ENCODE measurements at regions not wholly inside any gene's neighbourhood (a gene's known extent, or its start where the extent isn't known, plus 50 kb on each side); places are given as distances from the start of the nearest gene placed in this dataset.

DNA sequence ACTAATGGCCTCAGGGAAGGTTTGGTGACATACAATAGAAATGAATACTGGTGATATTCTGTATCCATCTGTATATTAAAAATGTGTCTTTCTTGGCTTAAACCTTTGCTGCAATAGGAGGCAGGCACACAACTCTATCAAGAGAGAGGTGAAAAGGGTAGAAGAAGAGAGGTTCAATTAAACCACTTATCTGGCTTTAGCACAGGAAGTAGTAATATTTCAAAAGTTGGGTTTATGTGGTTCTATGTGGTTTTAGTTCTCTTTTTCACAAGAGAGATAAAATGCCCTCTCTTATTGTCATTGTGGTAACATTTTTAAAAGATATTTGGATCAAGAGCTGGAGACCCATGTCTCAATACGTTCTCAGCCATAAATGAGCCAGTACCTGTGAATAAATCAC lies 146.2 kb upstream of the FNDC3A start:
- H3K4me2 ChIP-seq (replicated peaks; ENCODE audit: extremely low read depth, low read length, poor library complexity, severe bottlenecking), result peak overlapping the region; percentile 38
- H3K36me3 ChIP-seq (replicated peaks in 1 of 2; ENCODE audit: control insufficient read depth in 1 of 2, insufficient read depth in 2 of 2, low read length in 2 of 2), result no peaks in the 10 kb centered on the region
- peaks cover 16 to 20% of the 10 kb centered on the region in 2 donors for H3K4me1 ChIP-seq (ENCODE audit: control insufficient read depth in 1 of 2, insufficient read depth in 2 of 2, low read length in 2 of 2)
- Mint-ChIP-seq H3K9me3 (peaks cover 19 to 47% (median 37%) of the 10 kb centered on the region in 7 donors), H3K36me3 (peaks cover 20% of the 10 kb centered on the region in 2 donors), H3K4me3 (peak overlapping the region in 1 of 2 donors; percentile 59), H3K27ac (peak overlapping the region in 5 of 7 donors; percentile 15 to 87 (median 74)), H3K27me3 (ENCODE audit: low read depth in 3 of 3) (peaks cover 6 to 22% (median 16%) of the 10 kb centered on the region in 3 donors), H3K4me1 (peaks cover 38% of the 10 kb centered on the region)
- peaks cover 10 to 13% of the 10 kb centered on the region in 2 donors for H3K27me3 ChIP-seq (ENCODE audit: control insufficient read depth in 2 of 2, insufficient read depth in 2 of 2, low read length in 2 of 2)
- TF ChIP-seq, protein P1, sequence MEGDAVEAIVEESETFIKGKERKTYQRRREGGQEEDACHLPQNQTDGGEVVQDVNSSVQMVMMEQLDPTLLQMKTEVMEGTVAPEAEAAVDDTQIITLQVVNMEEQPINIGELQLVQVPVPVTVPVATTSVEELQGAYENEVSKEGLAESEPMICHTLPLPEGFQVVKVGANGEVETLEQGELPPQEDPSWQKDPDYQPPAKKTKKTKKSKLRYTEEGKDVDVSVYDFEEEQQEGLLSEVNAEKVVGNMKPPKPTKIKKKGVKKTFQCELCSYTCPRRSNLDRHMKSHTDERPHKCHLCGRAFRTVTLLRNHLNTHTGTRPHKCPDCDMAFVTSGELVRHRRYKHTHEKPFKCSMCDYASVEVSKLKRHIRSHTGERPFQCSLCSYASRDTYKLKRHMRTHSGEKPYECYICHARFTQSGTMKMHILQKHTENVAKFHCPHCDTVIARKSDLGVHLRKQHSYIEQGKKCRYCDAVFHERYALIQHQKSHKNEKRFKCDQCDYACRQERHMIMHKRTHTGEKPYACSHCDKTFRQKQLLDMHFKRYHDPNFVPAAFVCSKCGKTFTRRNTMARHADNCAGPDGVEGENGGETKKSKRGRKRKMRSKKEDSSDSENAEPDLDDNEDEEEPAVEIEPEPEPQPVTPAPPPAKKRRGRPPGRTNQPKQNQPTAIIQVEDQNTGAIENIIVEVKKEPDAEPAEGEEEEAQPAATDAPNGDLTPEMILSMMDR (IDR thresholded peaks at IDR 0.05), result no peak
- H2AFZ ChIP-seq (ENCODE audit: insufficient read depth, low read depth, low read length, poor library complexity, severe bottlenecking), result peak overlapping the region; percentile 9
- H3K4me3 ChIP-seq (replicated peaks in 1 of 3; ENCODE audit: low read depth in 2 of 3, low read length in 3 of 3), result peak overlapping the region in 1 of 3 experiments; percentile 12
- H3K27ac ChIP-seq (ENCODE audit: low read depth in 1 of 2, low read length in 2 of 2), result no peak overlapping the region
- peaks cover 17 to 25% of the 10 kb centered on the region in 2 donors for H3K9me3 ChIP-seq (replicated peaks in 1 of 2; ENCODE audit: control insufficient read depth in 1 of 2, insufficient read depth in 1 of 2, low read length in 2 of 2)
- H3K9ac ChIP-seq (ENCODE audit: insufficient read depth, low read length, poor library complexity, severe bottlenecking), result no peak overlapping the region
- no peaks in the 10 kb centered on the region for H3K79me2 ChIP-seq (ENCODE audit: insufficient read depth, low read length)
- DNase-seq, result peak in 1 of 3 donors; percentile 50
- no peaks in the 10 kb centered on the region for H4K20me1 ChIP-seq (ENCODE audit: insufficient read depth, low read length)
- intact Hi-C loops (cut with micrococcal nuclease), result no loop called here
- no CpG with 5 or more reads among the region's 1 CpG for WGBS (ENCODE audit: insufficient coverage)

DNA sequence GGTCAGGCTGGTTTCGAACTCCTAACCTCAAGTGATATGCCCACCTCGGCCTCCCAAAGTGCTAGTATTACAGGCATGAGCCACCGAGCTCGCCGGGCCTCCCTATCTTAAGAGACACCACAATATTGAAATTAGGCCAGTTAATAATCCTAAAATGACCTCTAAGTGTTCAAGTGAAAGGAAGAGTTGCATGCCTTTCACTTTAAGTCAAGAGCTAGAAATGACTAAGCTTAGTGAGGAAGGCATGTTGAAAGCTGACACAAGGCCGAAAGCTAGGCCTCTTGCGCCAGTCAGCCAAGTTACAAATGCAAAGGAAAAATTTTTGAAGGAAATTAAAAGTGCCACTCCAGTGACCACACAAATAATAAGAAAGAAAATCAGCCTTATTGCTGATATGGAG lies 144.5 kb upstream of the FNDC3A start:
- DNase-seq, result peak; percentile 31 to 42 (median 40)
- no peak overlapping the region for H2AFZ ChIP-seq (ENCODE audit: insufficient read depth, low read depth, low read length, poor library complexity, severe bottlenecking)
- TF ChIP-seq, protein P1 (IDR thresholded peaks at IDR 0.05), result no peak
- intact Hi-C loops (cut with micrococcal nuclease), result no loop called here
- peaks cover 17 to 23% of the 10 kb centered on the region in 2 donors for H3K9me3 ChIP-seq (replicated peaks in 1 of 2; ENCODE audit: control insufficient read depth in 1 of 2, insufficient read depth in 1 of 2, low read length in 2 of 2)
- Mint-ChIP-seq H3K27me3 (ENCODE audit: low read depth in 3 of 3) (peaks cover 4 to 17% (median 14%) of the 10 kb centered on the region in 3 donors), H3K4me1 (peaks cover 33% of the 10 kb centered on the region), H3K27ac (peak overlapping the region in 3 of 7 donors; percentile 27 to 81 (median 74)), H3K9me3 (peaks cover 19 to 53% (median 44%) of the 10 kb centered on the region in 7 donors), H3K36me3 (peaks cover 20 to 22% of the 10 kb centered on the region in 2 donors), H3K4me3 (no peak overlapping the region)
- no peak overlapping the region for H3K27ac ChIP-seq (ENCODE audit: low read depth in 1 of 2, low read length in 2 of 2)
- no peak overlapping the region for H3K4me3 ChIP-seq (replicated peaks in 1 of 3; ENCODE audit: low read depth in 2 of 3, low read length in 3 of 3)
- no peaks in the 10 kb centered on the region for H3K79me2 ChIP-seq (ENCODE audit: insufficient read depth, low read length)
- peaks cover 16 to 20% of the 10 kb centered on the region in 2 donors for H3K4me1 ChIP-seq (ENCODE audit: control insufficient read depth in 1 of 2, insufficient read depth in 2 of 2, low read length in 2 of 2)
- 100% methylated on average over 1 of the region's 7 CpGs for WGBS (ENCODE audit: insufficient coverage)
- H3K27me3 ChIP-seq (ENCODE audit: control insufficient read depth in 2 of 2, insufficient read depth in 2 of 2, low read length in 2 of 2), result peaks cover 10 to 13% of the 10 kb centered on the region in 2 donors
- no peak overlapping the region for H3K9ac ChIP-seq (ENCODE audit: insufficient read depth, low read length, poor library complexity, severe bottlenecking)
- no peaks in the 10 kb centered on the region for H4K20me1 ChIP-seq (ENCODE audit: insufficient read depth, low read length)
- H3K36me3 ChIP-seq (replicated peaks in 1 of 2; ENCODE audit: control insufficient read depth in 1 of 2, insufficient read depth in 2 of 2, low read length in 2 of 2), result no peaks in the 10 kb centered on the region
- no peak overlapping the region for H3K4me2 ChIP-seq (replicated peaks; ENCODE audit: extremely low read depth, low read length, poor library complexity, severe bottlenecking)
